Left lung (tissue), 4 donors: ENCODE measurements at regions not wholly inside any gene's neighbourhood (a gene's known extent, or its start where the extent isn't known, plus 50 kb on each side); places are given as distances from the start of the nearest gene placed in this dataset.

Experiments used
- ATAC-seq: fragments of 200-7000 bp; cut with Tn5 transposase; one replicate; pipeline ENCODE4 v1.9.1; 2020; ENCODE audit warnings: moderate library complexity
- DNase-seq, 4 donors: peaks; one replicate each; pipeline ENCODE4 v3.0.0-alpha.2; 2013 to 2020
- H3K27ac ChIP-seq, 2 donors: fragments of 200-600 bp; sonication (generic) in 1 of 2; one replicate each; pipeline versions ENCODE4 v1.5.0 to v1.8.0; 2020 to 2021
- H3K27me3 ChIP-seq, 2 donors: fragments of 200-600 bp; sonication (generic) in 1 of 2; one replicate each; pipeline versions ENCODE4 v1.5.0 to v1.8.0; 2020 to 2021
- H3K36me3 ChIP-seq, 2 donors: fragments of 200-600 bp; sonication (generic) in 1 of 2; one replicate each; pipeline versions ENCODE4 v1.5.0 to v1.8.0; 2020 to 2021
- H3K4me1 ChIP-seq, 2 donors: fragments of 200-600 bp; one replicate each; pipeline ENCODE4 v1.8.0; 2021
- H3K4me3 ChIP-seq, 2 donors: fragments of 200-600 bp; sonication (generic) in 1 of 2; one replicate each; pipeline versions ENCODE4 v1.5.0 to v1.8.0; 2020 to 2021; ENCODE audit warnings: mild to moderate bottlenecking in 1 of 2
- H3K9me3 ChIP-seq, 2 donors: fragments of 200-600 bp; sonication (generic) in 1 of 2; one replicate each; pipeline versions ENCODE4 v1.5.0 to v1.8.0; 2020 to 2021
- intact Hi-C, 2 donors: fragments of 100-400 bp; cut with DNase I; formaldehyde crosslinking; loops; one replicate each; pipeline versions ENCODE4 v1.11.2 to v1.14.2; 2022
- TF ChIP-seq, protein P1 (sequence below), 2 donors: fragments of 200-600 bp; sonication (generic) in 1 of 2; IDR thresholded peaks; one replicate each; pipeline versions ENCODE4 v1.5.0 to v1.8.0; 2021; ENCODE audit warnings: antibody characterized with exemption in 2 of 2
- donor health status: DM: no; HTN: yes; CAD: no.
- donor health status: DM: no; HTN: no; CAD: no.

DNA sequence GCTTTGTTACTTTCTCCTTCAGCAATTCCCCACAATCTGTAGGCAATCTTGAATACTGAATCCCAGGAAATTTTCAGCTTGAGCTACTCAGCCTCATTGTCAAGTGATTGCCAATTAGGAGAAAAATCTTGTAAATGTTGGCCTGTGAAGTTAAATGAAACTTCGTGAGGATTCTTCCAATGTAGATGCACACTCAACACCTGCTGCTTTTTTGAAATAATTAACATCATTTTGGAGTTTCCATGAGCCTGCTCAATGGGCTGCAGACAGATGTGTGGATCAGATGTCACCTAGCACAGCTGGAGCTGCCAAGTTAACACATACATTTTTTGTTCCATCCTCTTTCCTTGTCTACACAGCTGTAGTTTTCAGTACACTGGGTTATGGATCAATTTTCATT, 645.6 kb upstream of the LUZP2 start:
- TF ChIP-seq, protein P1, sequence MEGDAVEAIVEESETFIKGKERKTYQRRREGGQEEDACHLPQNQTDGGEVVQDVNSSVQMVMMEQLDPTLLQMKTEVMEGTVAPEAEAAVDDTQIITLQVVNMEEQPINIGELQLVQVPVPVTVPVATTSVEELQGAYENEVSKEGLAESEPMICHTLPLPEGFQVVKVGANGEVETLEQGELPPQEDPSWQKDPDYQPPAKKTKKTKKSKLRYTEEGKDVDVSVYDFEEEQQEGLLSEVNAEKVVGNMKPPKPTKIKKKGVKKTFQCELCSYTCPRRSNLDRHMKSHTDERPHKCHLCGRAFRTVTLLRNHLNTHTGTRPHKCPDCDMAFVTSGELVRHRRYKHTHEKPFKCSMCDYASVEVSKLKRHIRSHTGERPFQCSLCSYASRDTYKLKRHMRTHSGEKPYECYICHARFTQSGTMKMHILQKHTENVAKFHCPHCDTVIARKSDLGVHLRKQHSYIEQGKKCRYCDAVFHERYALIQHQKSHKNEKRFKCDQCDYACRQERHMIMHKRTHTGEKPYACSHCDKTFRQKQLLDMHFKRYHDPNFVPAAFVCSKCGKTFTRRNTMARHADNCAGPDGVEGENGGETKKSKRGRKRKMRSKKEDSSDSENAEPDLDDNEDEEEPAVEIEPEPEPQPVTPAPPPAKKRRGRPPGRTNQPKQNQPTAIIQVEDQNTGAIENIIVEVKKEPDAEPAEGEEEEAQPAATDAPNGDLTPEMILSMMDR (IDR thresholded peaks at IDR 0.05): no peak
- ATAC-seq (no peak), DNase-seq (no peak)
- H3K27ac ChIP-seq: no peak overlapping the region
- no peaks in the 10 kb centered on the region for H3K4me1 ChIP-seq
- H3K27me3 ChIP-seq: no peaks in the 10 kb centered on the region
- no peaks in the 10 kb centered on the region for H3K36me3 ChIP-seq
- no peaks in the 10 kb centered on the region for H3K9me3 ChIP-seq
- no peak overlapping the region for H3K4me3 ChIP-seq
- intact Hi-C loops: no loop called here

DNA sequence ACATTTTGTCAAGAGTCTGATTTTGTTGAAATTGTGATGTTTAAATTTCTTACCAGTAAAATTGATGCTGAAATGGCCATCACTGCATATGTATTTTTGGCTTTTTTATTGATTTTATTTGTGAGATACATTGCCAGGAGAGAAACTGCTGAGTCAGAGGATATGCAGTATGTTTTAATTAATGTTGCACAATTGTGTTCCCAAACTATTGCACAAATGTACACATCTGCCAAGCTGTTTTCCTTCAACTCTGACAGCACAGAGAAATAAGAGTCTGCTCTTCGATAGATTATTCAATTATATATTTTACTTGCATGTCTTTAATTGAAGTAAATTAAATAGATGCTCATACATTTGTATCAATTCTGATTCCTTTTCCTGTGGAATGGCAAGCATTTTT, 640.2 kb upstream of the LUZP2 start:
- Histone ChIP-seq H3K4me1 (no peaks in the 10 kb centered on the region), H3K9me3 (no peaks in the 10 kb centered on the region), H3K4me3 (no peak overlapping the region), H3K36me3 (no peaks in the 10 kb centered on the region), H3K27ac (no peak overlapping the region), H3K27me3 (no peaks in the 10 kb centered on the region)
- TF ChIP-seq, protein P1 (IDR thresholded peaks at IDR 0.05): no peak
- DNase-seq: peak in 2 of 4 donors; percentile 48 to 61
- ATAC-seq: no peak
- intact Hi-C loops: no loop called here

- DNase-seq (no peak), ATAC-seq (no peak)
- Histone ChIP-seq H3K4me1 (no peaks in the 10 kb centered on the region), H3K9me3 (no peaks in the 10 kb centered on the region), H3K27me3 (no peaks in the 10 kb centered on the region), H3K27ac (no peak overlapping the region), H3K4me3 (no peak overlapping the region), H3K36me3 (no peaks in the 10 kb centered on the region)
- intact Hi-C loops: no loop called here
- TF ChIP-seq, protein P1 (IDR thresholded peaks at IDR 0.05): no peak
Measured at GRCh38 chr11:23859087-23859486, 637.8 kb upstream of the LUZP2 start.

DNA sequence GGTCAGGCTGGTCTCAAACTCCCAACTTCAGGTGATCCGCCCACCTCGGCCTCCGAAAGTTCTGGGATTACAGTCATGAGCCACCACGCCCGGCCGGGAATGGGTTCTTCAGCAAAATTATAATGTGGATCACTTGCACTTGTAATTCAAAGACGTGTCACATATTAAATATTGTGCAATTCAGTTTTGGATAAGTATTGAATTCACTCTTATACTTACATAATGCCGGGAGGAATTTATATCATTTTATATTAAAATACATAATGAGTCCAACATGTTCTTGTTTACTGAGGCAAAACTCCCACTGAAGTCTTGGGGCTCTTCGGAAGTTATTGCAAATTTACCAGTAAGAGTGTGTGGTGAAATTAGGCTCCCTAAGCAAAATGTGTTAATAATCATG, 635.2 kb upstream of the LUZP2 start:
- H3K4me1 ChIP-seq: no peaks in the 10 kb centered on the region
- no peak overlapping the region for H3K27ac ChIP-seq
- no peaks in the 10 kb centered on the region for H3K27me3 ChIP-seq
- H3K9me3 ChIP-seq: no peaks in the 10 kb centered on the region
- ATAC-seq (no peak), DNase-seq (no peak)
- intact Hi-C loops: no loop called here
- H3K36me3 ChIP-seq: no peaks in the 10 kb centered on the region
- TF ChIP-seq, protein P1 (IDR thresholded peaks at IDR 0.05): no peak
- H3K4me3 ChIP-seq: no peak overlapping the region

DNA sequence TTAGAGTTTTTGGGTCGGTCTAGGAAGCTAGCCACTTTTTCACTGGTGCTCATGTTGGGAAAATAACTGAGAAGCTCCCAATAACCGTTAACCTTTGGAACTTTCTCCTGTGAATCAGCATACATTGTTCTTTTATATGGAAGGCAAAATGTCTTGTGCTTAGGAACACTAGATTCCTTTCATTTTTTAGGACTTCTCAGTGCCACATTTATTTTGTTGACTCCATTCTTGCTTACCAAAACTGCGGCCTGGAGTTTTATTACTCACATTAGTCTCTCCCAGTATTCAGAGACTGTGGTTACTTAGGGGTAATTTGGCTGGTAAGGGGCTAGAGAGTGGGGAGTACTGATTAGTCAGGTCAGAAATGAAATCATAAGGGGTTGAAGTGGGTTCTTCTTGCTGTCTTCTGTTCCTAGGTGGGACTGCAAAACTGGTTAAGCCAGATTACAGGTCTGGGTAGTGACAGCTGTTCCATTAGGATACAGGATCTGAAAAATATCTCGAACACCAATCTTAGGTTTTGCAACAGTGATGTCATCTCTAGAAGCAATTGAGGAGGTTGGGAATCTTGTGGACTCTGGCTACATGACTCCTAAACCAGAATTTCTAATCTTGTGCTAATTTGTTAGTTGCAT, 631.4 kb upstream of the LUZP2 start:
- Histone ChIP-seq H3K36me3 (no peaks in the 10 kb centered on the region), H3K4me3 (no peak overlapping the region), H3K9me3 (no peaks in the 10 kb centered on the region), H3K27me3 (no peaks in the 10 kb centered on the region), H3K4me1 (no peaks in the 10 kb centered on the region), H3K27ac (no peak overlapping the region)
- intact Hi-C loops: no loop called here
- DNase-seq: no peak
- no peak for ATAC-seq
- TF ChIP-seq, protein P1 (IDR thresholded peaks at IDR 0.05): no peak
